HAP-1 (cell line): ENCODE measurements at regions not wholly inside any gene's neighbourhood (a gene's known extent, or its start where the extent isn't known, plus 50 kb on each side); places are given as distances from the start of the nearest gene placed in this dataset.

Experiments used
- DNase-seq, 2 experiments: peaks; one replicate each; pipeline ENCODE4 v3.0.0-alpha.2; 2016 to 2020; ENCODE audit warnings: low spot score in 2 of 2
- H3K27me3 ChIP-seq: fragments of 250-450 bp; sonication (Bioruptor Pico); 2 replicates; pipeline ENCODE4 v1.5.1; 2020; ENCODE audit warnings: low read depth, mild to moderate bottlenecking, moderate library complexity
- H3K36me3 ChIP-seq: fragments of 250-450 bp; sonication (Bioruptor Pico); replicated peaks from 2 replicates; pipeline ENCODE4 v1.5.1; 2020; ENCODE audit warnings: mild to moderate bottlenecking
- H3K4me1 ChIP-seq: fragments of 250-450 bp; sonication (Bioruptor Pico); 2 replicates; pipeline ENCODE4 v1.5.1; 2020; ENCODE audit warnings: mild to moderate bottlenecking
- H3K4me3 ChIP-seq: fragments of 250-450 bp; sonication (Bioruptor Pico); 2 replicates; pipeline ENCODE4 v1.5.1; 2020; ENCODE audit warnings: mild to moderate bottlenecking, moderate library complexity
- H3K9me3 ChIP-seq: fragments of 250-450 bp; sonication (Bioruptor Pico); 2 replicates; pipeline ENCODE4 v1.5.1; 2020; ENCODE audit warnings: mild to moderate bottlenecking, moderate library complexity
- in situ Hi-C: fragments of 300-500 bp; cut with MboI; formaldehyde crosslinking; loops from 3 replicates; pipeline ENCODE4 v1.14.3; 2020; ENCODE audit warnings: low sequenced_read_pairs, inconsistent platforms, mixed read lengths

DNA sequence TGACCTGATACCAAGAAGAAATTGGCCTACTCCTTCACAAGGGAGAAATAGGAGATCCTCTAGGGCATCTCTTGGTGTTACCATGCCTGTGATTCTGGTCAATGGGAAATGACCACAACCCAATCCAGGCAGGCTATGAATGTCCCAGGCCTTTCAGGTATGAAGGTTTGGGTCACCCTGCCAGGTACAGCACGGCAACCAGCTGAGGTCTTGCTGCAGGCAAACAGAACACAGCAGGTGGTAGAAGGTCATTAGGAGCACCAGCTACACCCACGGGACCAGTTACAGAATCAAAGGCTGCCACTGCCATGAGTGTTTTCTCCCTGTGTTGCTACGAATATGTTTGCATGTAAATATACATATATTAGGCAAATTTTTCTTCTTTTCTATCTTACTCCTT lies 202.3 kb downstream of the ERMARD start:
- Histone ChIP-seq H3K36me3 (no peaks in the 10 kb centered on the region), H3K9me3 (no peaks in the 10 kb centered on the region), H3K27me3 (no peaks in the 10 kb centered on the region), H3K4me1 (no peaks in the 10 kb centered on the region), H3K4me3 (no peak overlapping the region)
- in situ Hi-C loops: no loop called here
- no peak for DNase-seq

GRCh38 chr6:169950558-169950957 lies 199.1 kb downstream of the ERMARD start:
- Histone ChIP-seq H3K4me1 (no peaks in the 10 kb centered on the region), H3K36me3 (no peaks in the 10 kb centered on the region), H3K4me3 (no peak overlapping the region), H3K27me3 (no peaks in the 10 kb centered on the region), H3K9me3 (no peaks in the 10 kb centered on the region)
- DNase-seq: no peak
- in situ Hi-C loops: no loop called here

DNA sequence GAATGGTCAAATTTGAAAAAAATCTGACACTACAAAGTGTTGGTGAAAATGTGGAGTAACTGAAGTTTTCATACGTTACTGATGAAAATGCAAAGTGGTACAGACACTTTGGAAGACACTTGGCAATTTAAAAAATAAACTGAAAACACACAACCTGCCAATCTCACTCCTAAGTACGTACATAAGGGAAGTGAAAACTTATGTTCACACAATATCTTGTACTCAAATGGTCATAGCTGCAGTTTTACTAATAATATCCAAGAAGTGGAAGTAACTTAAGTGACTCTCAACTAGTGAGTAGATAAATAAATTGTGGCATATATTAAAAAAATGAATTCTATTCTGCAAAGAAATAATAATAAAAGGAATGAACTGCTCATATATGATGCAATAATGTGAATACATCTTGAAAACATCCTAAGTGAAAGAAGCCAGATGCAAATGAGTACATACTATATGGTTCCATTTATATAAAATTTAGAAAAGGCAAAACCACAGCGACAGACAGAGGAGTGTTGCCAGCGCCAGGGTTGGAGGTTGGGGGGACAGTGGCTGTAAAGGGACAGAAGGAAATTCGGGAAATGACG lies 198.2 kb downstream of the ERMARD start:
- Histone ChIP-seq H3K36me3 (no peaks in the 10 kb centered on the region), H3K9me3 (no peaks in the 10 kb centered on the region), H3K4me1 (no peaks in the 10 kb centered on the region), H3K27me3 (no peaks in the 10 kb centered on the region), H3K4me3 (no peak overlapping the region)
- no peak for DNase-seq
- in situ Hi-C loops: no loop called here

DNA sequence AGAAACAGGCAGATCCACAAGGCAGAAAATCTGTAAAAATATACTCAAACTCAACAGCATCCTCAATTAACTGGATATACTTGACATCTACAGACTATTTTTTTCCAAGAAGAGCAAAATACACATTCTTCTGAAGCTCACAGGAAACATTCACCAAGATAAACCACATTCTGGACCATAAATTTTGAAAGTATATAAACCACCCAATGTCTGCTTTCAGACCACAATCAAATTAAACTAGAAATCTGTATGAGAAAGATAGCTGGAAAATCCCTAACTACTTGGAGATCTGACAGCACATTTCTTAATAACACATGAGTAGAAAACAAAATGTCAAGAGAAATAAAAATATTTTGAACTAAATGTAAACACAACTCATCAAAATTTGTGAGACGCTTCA lies 195.5 kb downstream of the ERMARD start:
- Histone ChIP-seq H3K27me3 (no peaks in the 10 kb centered on the region), H3K4me1 (no peaks in the 10 kb centered on the region), H3K36me3 (no peaks in the 10 kb centered on the region), H3K4me3 (no peak overlapping the region), H3K9me3 (no peaks in the 10 kb centered on the region; the same call in 1 of the 2 replicates)
- no peak for DNase-seq
- in situ Hi-C loops: no loop called here

DNA sequence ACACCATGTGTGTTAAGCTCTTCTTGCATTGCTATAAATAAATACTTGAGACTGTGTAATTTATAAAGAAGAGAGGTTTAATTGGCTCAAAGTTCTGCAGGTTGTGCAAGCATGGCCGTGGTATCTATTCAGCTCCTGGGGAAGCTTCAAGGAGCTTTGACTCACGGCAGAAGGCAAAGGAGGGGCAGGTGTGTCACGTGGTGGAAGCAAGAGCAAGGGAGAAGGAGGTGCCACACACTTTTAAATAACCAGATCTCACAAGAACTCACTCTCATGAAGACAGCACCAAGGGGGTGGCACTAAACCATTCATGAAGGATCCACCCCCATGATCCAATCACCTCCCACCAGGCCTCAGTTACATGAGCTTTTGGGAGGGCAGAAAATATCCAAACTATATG lies 193.7 kb downstream of the ERMARD start:
- H3K9me3 ChIP-seq: no peaks in the 10 kb centered on the region; the same call in 1 of the 2 replicates
- in situ Hi-C loops: no loop called here
- no peak overlapping the region for H3K4me3 ChIP-seq
- no peak for DNase-seq
- H3K36me3 ChIP-seq: no peaks in the 10 kb centered on the region
- no peaks in the 10 kb centered on the region for H3K4me1 ChIP-seq
- no peaks in the 10 kb centered on the region for H3K27me3 ChIP-seq

DNA sequence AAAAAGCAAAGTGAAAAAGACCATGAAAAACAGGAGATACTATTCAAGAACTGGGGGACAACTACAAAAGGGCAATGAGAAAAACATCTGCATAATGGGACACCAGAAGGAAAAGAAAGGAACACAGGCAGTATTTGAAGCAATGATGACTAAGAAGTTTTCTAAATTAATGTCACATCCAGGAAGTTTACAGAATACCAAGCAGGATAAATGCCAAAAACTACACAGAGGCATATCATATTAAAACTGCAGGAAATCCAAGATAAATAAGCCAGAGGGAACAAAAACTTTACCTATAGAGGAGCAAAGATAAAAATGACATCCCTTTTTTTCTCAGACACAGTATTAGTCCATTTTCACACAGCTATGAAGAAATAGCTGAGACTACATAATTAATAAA lies 193.0 kb downstream of the ERMARD start:
- in situ Hi-C loops: no loop called here
- no peaks in the 10 kb centered on the region for H3K27me3 ChIP-seq
- no peaks in the 10 kb centered on the region for H3K4me1 ChIP-seq
- H3K36me3 ChIP-seq: no peaks in the 10 kb centered on the region
- DNase-seq: no peak
- no peak overlapping the region for H3K4me3 ChIP-seq
- no peaks in the 10 kb centered on the region; the same call in 1 of the 2 replicates for H3K9me3 ChIP-seq

DNA sequence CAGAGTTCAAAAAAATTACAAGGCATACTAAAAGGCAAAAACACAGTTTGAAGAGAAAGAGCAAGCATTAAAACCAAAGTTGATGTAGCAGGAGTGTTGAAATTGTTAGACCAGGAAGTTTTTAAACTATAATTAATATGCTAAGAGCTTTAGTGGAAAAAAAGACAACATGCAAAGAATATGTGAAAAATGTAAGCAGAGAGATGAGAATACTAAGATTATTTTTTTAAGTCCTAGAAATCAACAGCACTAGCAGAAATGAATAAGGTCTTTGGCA lies 192.6 kb downstream of the ERMARD start:
- in situ Hi-C loops: no loop called here
- no peak for DNase-seq
- no peaks in the 10 kb centered on the region; the same call in 1 of the 2 replicates for H3K9me3 ChIP-seq
- no peaks in the 10 kb centered on the region for H3K36me3 ChIP-seq
- no peak overlapping the region for H3K4me3 ChIP-seq
- no peaks in the 10 kb centered on the region for H3K4me1 ChIP-seq
- no peaks in the 10 kb centered on the region for H3K27me3 ChIP-seq

- Histone ChIP-seq H3K27me3 (no peaks in the 10 kb centered on the region), H3K4me1 (no peaks in the 10 kb centered on the region), H3K36me3 (no peaks in the 10 kb centered on the region), H3K4me3 (no peak overlapping the region), H3K9me3 (no peaks in the 10 kb centered on the region; the same call in 1 of the 2 replicates)
- no peak for DNase-seq
- in situ Hi-C loops: no loop called here
Measured at GRCh38 chr6:169943241-169944060, 192.0 kb downstream of the ERMARD start.

GRCh38 chr6:169942173-169942572 lies 190.8 kb downstream of the ERMARD start:
- no peak for DNase-seq
- no peaks in the 10 kb centered on the region for H3K27me3 ChIP-seq
- H3K4me3 ChIP-seq: no peak overlapping the region
- no peaks in the 10 kb centered on the region for H3K36me3 ChIP-seq
- no peaks in the 10 kb centered on the region; the same call in 1 of the 2 replicates for H3K9me3 ChIP-seq
- in situ Hi-C loops: no loop called here
- H3K4me1 ChIP-seq: no peaks in the 10 kb centered on the region

GRCh38 chr6:169940481-169941271 lies 189.3 kb downstream of the ERMARD start:
- Histone ChIP-seq H3K9me3 (no peaks in the 10 kb centered on the region; the same call in 1 of the 2 replicates), H3K4me1 (no peaks in the 10 kb centered on the region), H3K4me3 (no peak overlapping the region), H3K36me3 (no peaks in the 10 kb centered on the region), H3K27me3 (no peaks in the 10 kb centered on the region)
- DNase-seq: no peak
- in situ Hi-C loops: no loop called here

DNA sequence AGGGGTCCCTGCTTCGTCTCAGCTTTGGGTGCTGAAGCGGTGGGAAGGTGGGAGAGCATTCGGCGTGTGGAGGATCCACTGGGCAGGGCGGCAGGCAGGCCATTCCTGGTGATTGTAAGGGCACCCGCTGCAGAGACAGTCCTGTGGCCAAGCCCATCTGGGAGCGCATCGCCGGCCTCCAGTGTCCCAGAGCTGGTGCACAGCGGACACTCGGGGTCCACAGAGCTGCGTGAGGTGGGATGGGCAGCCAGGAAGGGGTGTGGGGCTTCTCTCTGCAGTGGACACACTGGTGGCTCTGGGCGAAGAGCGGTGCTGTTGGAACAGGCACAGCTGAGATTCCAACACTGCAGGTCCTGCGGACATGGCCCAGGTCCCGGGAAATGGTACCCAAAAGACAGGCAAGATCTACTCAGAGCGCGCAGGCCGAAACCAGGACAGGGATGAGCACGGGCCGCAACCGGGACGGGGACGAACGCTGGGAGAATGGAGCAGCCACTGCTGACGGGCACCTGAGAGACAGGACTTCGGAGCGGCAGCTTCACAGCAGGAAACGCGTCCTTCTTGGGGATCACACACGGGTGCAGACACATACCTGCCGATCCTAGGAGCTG lies 188.2 kb downstream of the ERMARD start:
- Histone ChIP-seq H3K4me1 (no peaks in the 10 kb centered on the region), H3K4me3 (no peak overlapping the region), H3K36me3 (no peaks in the 10 kb centered on the region), H3K9me3 (no peaks in the 10 kb centered on the region; the same call in 1 of the 2 replicates), H3K27me3 (no peaks in the 10 kb centered on the region)
- in situ Hi-C loops: no loop called here
- no peak for DNase-seq

DNA sequence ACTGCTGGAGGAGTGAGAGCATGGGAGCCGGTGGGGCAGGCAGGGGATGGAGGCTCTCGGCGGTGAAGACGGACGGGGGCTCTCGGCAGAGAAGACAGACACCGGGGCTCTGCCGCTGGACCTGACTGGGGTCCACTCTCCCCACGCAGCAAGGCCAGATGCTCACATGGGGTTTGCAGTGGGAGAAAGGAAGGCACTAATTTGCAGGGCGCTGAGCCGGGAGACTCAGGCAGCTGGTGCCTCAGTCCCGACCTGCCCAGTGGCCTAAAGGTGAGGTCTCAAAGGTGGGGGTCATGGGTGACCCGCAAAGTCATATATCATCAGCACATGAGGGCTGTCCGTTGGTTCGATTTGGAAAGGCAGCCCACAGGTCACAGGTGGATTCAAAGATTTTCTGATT lies 187.3 kb downstream of the ERMARD start:
- H3K27me3 ChIP-seq: no peaks in the 10 kb centered on the region
- in situ Hi-C loops: no loop called here
- DNase-seq: no peak
- H3K4me3 ChIP-seq: no peak overlapping the region
- no peaks in the 10 kb centered on the region for H3K9me3 ChIP-seq
- no peaks in the 10 kb centered on the region for H3K36me3 ChIP-seq
- no peaks in the 10 kb centered on the region for H3K4me1 ChIP-seq

GRCh38 chr6:169938262-169938701 lies 186.9 kb downstream of the ERMARD start:
- no peaks in the 10 kb centered on the region for H3K4me1 ChIP-seq
- in situ Hi-C loops: no loop called here
- H3K9me3 ChIP-seq: no peaks in the 10 kb centered on the region
- H3K4me3 ChIP-seq: no peak overlapping the region
- no peaks in the 10 kb centered on the region for H3K36me3 ChIP-seq
- no peaks in the 10 kb centered on the region for H3K27me3 ChIP-seq
- DNase-seq: no peak
